Calu3 (cell line): ENCODE measurements at regions not wholly inside any gene's neighbourhood (a gene's known extent, or its start where the extent isn't known, plus 50 kb on each side); places are given as distances from the start of the nearest gene placed in this dataset.
A peak's percentile ranks its signal among the peaks of the same experiment; 100 is the strongest.

Source experiments
- BruUV-seq: library from RNA; stranded (reverse); fragments of 400-500 nt; replicated peaks from 2 replicates; lab custom pipeline; 2021; lab: Mats Ljungman, UMichigan
- CTCF ChIA-PET: fragments of 300-600 bp; sonication (Branson Sonifier 250); formaldehyde crosslinking; loops from one replicate; lab custom pipeline; 2022; ENCODE audit warnings: antibody characterized with exemption; lab: Charles Lee
- DNase-seq: peaks from one replicate; pipeline ENCODE4 v3.0.0; 2022
- H3K27ac Mint-ChIP-seq: one replicate; pipeline ENCODE4 v1.8.0; 2022; ENCODE audit warnings: mixed read lengths; ENCODE audit not compliant: unreplicated experiment
- H3K27me3 Mint-ChIP-seq: one replicate; pipeline ENCODE4 v1.8.0; 2022; ENCODE audit warnings: mixed read lengths; ENCODE audit not compliant: unreplicated experiment
- H3K36me3 Mint-ChIP-seq: one replicate; pipeline ENCODE4 v1.8.0; 2022; ENCODE audit warnings: mild to moderate bottlenecking, moderate library complexity, mixed read lengths; ENCODE audit not compliant: insufficient read depth, unreplicated experiment
- H3K4me1 Mint-ChIP-seq: one replicate; pipeline ENCODE4 v1.8.0; 2022; ENCODE audit warnings: mild to moderate bottlenecking, low read depth, mixed read lengths; ENCODE audit not compliant: unreplicated experiment
- H3K4me3 Mint-ChIP-seq: one replicate; pipeline ENCODE4 v1.8.0; 2022; ENCODE audit warnings: mild to moderate bottlenecking, low read depth, moderate library complexity, mixed read lengths; ENCODE audit not compliant: unreplicated experiment
- H3K9me3 Mint-ChIP-seq: one replicate; pipeline ENCODE4 v1.8.0; 2022; ENCODE audit warnings: low read depth, mixed read lengths; ENCODE audit not compliant: unreplicated experiment
- CTCF ChIP-seq: fragments of 200-600 bp; IDR thresholded peaks from one replicate; pipeline ENCODE4 v1.8.0; 2022; ENCODE audit warnings: antibody characterized with exemption; ENCODE audit not compliant: unreplicated experiment
- intact Hi-C: fragments of 100-400 bp; cut with micrococcal nuclease; formaldehyde crosslinking; loops from one replicate; pipeline ENCODE4 v1.10.0; 2022; ENCODE audit not compliant: unreplicated experiment

DNA sequence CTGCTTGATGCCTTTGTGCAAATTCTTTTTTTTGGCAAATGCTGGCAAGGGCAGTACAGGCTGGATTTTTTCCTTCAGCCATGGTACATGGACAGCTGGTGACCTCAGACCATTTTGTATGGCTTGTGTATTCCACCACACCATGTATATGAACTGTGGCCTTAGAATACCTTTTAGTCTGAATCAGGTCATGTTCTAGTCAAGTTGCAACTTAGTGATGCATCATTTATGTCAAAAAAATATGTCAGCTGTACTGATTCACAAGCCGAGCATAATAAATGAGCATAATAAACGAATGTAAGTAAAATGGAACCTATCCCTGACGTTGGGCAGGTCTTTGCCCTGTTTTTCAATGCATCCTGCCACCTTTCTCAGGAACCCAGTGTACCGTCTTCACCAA, 219.7 kb upstream of the RUNX1 start:
- Mint-ChIP-seq H3K9me3 (peaks cover 13% of the 10 kb centered on the region), H3K27ac (no peak overlapping the region), H3K4me1 (peaks cover 47% of the 10 kb centered on the region), H3K27me3 (no peaks in the 10 kb centered on the region), H3K4me3 (no peak overlapping the region), H3K36me3 (no peaks in the 10 kb centered on the region)
- TF ChIP-seq CTCF, result no peak
- intact Hi-C loops, result no loop called here
- DNase-seq, result no peak
- CTCF ChIA-PET, result no interaction called here
- BruUV-seq, result no TSS peak

DNA sequence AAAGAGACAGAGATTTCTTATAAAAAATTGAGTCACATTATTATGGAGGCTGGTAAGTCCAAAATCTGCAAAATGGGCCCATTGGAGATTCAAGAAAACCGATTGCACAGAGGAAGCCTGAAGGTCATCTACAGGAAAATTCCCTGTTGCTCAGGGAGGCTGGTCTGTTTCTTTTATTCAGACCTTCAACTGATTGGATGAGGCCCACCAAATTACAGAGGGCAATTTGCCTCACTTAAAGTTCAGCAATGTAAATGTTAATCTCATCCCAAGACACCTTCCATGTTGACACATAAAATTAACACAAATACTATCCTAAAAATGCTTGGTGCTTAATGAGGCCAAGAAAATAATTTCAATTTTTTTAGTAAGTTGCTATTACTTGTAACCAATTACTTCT, 219.2 kb upstream of the RUNX1 start:
- Mint-ChIP-seq H3K4me1 (peaks cover 42% of the 10 kb centered on the region), H3K36me3 (no peaks in the 10 kb centered on the region), H3K27me3 (no peaks in the 10 kb centered on the region), H3K9me3 (peaks cover 13% of the 10 kb centered on the region), H3K4me3 (no peak overlapping the region), H3K27ac (no peak overlapping the region)
- intact Hi-C loops, result no loop called here
- CTCF ChIA-PET, result interaction anchor here (0.5 kb wide), 1 partner anchor 192 kb away, joined by 3 read pairs; no protein-coding TSS in a partner anchor
- TF ChIP-seq CTCF, result no peak
- no peak for DNase-seq
- BruUV-seq, result no TSS peak

GRCh38 chr21:35266546-35266945, 217.4 kb upstream of the RUNX1 start:
- Mint-ChIP-seq H3K4me1 (peaks cover 37% of the 10 kb centered on the region), H3K27me3 (no peaks in the 10 kb centered on the region), H3K36me3 (no peaks in the 10 kb centered on the region), H3K27ac (peak overlapping the region; percentile 18), H3K9me3 (peaks cover 7% of the 10 kb centered on the region), H3K4me3 (no peak overlapping the region)
- BruUV-seq, result no TSS peak
- no peak for TF ChIP-seq CTCF
- intact Hi-C loops, result no loop called here
- DNase-seq, result no peak
- CTCF ChIA-PET, result no interaction called here

DNA sequence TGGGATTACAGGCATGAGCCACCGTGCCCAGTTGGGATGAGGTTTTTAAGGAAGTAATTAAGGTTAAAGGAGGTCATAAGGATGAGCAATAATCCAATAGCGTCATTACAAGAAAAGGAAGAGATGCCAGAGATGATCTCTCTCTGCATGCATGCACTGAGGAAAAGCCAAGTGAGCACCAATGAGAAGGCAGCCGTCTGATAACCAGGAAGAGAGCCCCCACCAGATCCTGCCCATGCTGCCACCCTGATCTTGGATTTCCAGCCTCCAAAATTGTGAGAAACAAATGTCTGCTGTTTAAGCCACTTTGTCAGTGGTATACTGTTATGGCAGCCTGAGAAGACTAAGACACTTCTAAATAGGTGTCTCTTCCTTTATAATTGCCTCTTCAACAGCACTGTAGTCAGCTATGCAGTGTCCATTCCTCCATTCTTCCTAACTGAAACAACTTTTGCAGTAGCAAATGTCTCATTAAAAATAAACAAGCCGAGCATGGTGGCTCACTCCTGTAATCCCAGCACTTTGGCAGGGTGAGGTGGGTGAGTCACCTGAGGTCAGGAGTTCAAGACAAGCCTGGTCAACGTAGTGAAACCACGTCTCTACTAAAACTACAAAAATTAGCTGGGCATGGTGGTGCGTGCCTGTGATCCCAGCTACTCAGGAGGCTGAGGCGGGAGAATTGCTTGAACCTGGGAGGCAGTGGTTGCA, 216.2 kb upstream of the RUNX1 start:
- CTCF ChIA-PET, result interaction anchor here (0.6 kb wide), 1 partner anchor 421 kb away, joined by 3 read pairs; no protein-coding TSS in a partner anchor
- no TSS peak for BruUV-seq
- peak overlapping the region; percentile 18 for H3K27ac Mint-ChIP-seq
- no peaks in the 10 kb centered on the region for H3K27me3 Mint-ChIP-seq
- intact Hi-C loops, result no loop called here
- H3K9me3 Mint-ChIP-seq, result peaks cover 7% of the 10 kb centered on the region
- peaks cover 39% of the 10 kb centered on the region for H3K4me1 Mint-ChIP-seq
- DNase-seq, result peak; percentile 66
- no peak overlapping the region for H3K4me3 Mint-ChIP-seq
- TF ChIP-seq CTCF, result no peak
- no peaks in the 10 kb centered on the region for H3K36me3 Mint-ChIP-seq
